GM13976 (cell line): ENCODE measurements at regions not wholly inside any gene's neighbourhood (a gene's known extent, or its start where the extent isn't known, plus 50 kb on each side); places are given as distances from the start of the nearest gene placed in this dataset.

Experiments used
- DNase-seq: peaks from one replicate; pipeline ENCODE4 v3.0.0; 2012; ENCODE audit warnings: low spot score
- in situ Hi-C: fragments of 300-500 bp; cut with MboI; formaldehyde crosslinking; loops from one replicate; pipeline ENCODE4 v1.12.0; 2022; ENCODE audit warnings: low sequenced_read_pairs, mixed read lengths, inconsistent platforms; ENCODE audit not compliant: unreplicated experiment
- TF ChIP-seq, protein P1 (sequence below): IDR thresholded peaks from 2 replicates; pipeline ENCODE4 v1.5.1; 2012; ENCODE audit warnings: borderline replicate concordance, mild to moderate bottlenecking; ENCODE audit not compliant: insufficient read depth; ENCODE audit errors: extremely low read depth, missing control alignments, control extremely low read depth

DNA sequence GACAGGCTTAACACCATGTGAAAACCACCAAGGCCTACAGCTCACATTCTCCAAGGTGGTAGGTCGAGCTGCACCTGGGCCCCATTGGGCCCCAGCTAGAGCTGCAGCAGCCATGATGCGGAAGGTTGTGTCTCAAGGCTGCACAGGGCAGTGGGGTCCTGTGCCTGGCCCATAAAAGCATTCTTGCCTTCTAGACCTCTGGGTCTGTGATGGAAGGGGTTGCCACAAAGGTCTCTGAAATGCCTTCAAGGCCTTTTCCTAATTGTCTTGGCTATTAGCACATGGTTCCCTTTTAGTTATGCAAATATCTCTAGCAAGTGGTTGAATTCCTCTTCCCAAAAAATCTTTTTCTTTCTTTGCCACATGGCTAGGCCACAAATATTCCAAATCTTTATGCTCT is 52.5 kb upstream of the C11orf58 start:
- TF ChIP-seq, protein P1, sequence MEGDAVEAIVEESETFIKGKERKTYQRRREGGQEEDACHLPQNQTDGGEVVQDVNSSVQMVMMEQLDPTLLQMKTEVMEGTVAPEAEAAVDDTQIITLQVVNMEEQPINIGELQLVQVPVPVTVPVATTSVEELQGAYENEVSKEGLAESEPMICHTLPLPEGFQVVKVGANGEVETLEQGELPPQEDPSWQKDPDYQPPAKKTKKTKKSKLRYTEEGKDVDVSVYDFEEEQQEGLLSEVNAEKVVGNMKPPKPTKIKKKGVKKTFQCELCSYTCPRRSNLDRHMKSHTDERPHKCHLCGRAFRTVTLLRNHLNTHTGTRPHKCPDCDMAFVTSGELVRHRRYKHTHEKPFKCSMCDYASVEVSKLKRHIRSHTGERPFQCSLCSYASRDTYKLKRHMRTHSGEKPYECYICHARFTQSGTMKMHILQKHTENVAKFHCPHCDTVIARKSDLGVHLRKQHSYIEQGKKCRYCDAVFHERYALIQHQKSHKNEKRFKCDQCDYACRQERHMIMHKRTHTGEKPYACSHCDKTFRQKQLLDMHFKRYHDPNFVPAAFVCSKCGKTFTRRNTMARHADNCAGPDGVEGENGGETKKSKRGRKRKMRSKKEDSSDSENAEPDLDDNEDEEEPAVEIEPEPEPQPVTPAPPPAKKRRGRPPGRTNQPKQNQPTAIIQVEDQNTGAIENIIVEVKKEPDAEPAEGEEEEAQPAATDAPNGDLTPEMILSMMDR, result no peak
- in situ Hi-C loops, result no loop called here
- DNase-seq, result no peak

DNA sequence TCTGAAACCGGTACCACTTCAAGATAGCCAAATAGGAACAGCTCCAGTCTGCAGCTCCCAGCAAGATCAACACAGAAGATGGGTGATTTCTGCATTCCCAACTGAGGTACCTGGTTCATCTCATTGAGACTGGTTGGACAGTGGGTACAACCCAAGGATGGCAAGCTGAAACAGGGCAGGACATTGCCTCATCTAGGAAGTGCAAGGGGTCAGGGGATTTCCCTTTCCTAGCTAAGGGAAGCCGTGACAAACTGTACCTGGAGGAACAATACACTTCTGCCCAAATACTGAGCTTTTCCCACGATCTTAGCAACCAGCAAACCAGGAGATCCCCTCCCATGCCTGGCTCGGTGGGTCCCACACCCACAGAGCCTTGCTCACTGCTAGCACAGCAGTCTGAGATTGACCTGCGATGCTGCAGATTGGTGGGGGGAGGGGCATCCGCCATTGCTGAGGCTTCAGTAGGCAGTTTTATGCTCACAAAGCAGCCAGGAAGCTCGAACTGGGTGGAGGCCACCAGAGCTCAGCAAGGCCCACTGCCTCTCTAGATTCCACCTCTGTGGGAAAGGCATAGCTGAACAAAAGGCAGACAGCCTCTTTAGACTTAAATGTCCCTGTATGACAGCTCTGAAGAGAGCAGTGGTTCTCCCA is 59.9 kb upstream of the C11orf58 start:
- TF ChIP-seq, protein P1, result no peak
- no peak for DNase-seq
- in situ Hi-C loops, result no loop called here

DNA sequence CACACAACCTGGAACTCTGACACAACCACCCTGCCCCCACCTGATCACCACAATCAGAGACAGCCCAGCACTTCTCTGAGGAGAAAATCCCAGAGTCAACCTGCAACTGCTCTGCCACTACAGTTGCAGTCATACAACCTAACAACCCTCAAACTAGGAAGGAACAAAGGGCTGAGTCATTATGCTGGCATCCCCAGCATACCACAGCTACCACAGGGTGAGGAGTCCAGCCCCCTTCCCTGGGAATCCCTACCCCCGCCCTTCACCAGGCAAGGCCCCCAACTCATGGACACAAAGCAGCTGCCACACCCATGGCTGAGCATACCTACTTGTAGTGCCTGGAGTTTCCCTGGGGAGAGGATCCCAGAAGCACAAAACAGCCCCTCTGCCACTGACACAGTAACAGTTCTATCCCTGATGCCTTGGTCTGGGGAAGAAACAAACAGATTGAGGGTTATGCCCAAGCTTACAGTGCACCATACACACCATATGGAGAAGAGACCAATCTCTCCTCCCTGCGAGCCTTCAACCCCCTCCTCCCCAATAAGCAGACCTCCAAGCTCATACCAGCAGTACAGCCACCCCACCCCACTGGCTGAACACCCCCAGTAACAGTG is 68.5 kb upstream of the C11orf58 start:
- no peak for DNase-seq
- TF ChIP-seq, protein P1, result no peak
- in situ Hi-C loops, result no loop called here

DNA sequence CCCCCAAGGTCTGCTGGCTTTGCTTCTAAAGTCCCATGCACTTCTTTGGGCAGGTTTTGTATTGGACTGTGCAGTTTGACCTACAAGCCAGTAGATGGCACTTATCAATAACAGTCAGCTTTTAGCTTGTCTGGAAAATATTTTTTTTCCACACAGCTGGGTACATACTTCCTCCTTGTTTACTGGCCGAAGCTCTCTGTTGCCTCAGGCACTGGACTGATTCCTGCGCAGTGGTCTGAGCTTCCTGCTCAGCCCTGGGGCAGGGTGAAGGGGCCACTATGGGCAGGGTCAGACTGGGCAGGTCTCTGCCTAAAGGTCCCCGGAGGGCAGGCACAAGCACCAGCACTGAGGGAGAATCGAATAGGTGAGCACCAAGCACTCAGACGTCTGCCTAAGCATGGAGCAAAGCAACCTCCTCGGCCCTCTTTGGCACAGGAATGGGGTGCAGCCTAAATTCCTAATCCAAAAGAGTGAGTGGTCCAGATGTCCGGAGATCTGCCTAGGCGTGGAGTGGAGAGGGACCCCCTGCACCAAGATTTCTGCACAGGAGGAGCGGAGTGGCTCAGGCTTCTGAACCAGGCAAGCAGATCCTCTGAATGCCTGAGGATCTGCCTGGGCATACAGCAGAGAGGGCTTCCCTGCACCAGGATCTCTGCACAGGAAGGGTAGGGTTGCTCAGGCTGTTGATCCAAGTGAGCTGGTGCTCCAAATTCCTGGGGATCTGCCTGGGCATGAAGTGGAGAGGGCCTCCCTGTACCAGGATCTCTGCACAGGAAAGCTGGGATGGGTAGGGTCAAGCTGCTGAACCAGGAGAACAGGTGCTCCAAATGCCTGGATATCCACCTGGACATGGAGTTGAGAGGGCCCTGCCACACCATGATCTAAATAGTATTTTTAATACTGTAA is 105.9 kb upstream of the C11orf58 start:
- in situ Hi-C loops, result no loop called here
- DNase-seq, result no peak
- TF ChIP-seq, protein P1, result no peak

- in situ Hi-C loops, result no loop called here
- TF ChIP-seq, protein P1, result no peak
- no peak for DNase-seq
Measured at GRCh38 chr11:16630651-16631050, 107.8 kb upstream of the C11orf58 start.

- DNase-seq, result no peak
- TF ChIP-seq, protein P1, result no peak
- in situ Hi-C loops, result loop anchor here (25.0 kb wide), 1 partner anchor 781 kb away; no protein-coding TSS in a partner anchor
Measured at GRCh38 chr11:16618431-16618830, 120.0 kb upstream of the C11orf58 start.
